ENCODE measurements at regions not wholly inside any gene's neighbourhood (a gene's known extent, or its start where the extent isn't known, plus 50 kb on each side); places are given as distances from the start of the nearest gene placed in this dataset.

DNA sequence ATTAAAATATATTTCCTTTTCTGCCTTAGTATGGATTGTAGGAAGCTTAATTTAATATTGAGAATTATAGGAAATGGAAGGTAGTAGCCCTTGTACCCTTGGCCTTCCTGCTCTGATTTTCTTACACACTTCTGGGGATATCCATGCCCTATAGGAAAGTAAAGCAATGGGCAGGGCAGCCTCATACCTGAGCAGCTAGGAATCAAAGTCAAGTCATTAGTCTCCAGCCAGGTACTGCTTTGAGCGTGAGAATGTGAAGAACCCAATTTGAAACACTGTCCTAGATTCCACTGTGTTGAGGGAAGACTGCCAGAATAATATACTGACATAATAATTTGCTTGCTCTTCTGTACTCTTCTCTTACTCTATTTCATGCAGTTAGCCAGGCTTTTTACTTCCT is 51.0 kb upstream of the L3MBTL3 start:
- TF ChIP-seq, protein P1, sequence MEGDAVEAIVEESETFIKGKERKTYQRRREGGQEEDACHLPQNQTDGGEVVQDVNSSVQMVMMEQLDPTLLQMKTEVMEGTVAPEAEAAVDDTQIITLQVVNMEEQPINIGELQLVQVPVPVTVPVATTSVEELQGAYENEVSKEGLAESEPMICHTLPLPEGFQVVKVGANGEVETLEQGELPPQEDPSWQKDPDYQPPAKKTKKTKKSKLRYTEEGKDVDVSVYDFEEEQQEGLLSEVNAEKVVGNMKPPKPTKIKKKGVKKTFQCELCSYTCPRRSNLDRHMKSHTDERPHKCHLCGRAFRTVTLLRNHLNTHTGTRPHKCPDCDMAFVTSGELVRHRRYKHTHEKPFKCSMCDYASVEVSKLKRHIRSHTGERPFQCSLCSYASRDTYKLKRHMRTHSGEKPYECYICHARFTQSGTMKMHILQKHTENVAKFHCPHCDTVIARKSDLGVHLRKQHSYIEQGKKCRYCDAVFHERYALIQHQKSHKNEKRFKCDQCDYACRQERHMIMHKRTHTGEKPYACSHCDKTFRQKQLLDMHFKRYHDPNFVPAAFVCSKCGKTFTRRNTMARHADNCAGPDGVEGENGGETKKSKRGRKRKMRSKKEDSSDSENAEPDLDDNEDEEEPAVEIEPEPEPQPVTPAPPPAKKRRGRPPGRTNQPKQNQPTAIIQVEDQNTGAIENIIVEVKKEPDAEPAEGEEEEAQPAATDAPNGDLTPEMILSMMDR (IDR thresholded peaks at IDR 0.05; ENCODE audit: insufficient read depth, low read depth, low read length) = no peak
- H3K4me3 ChIP-seq (ENCODE audit: low read depth, low read length) = no peak overlapping the region

DNA sequence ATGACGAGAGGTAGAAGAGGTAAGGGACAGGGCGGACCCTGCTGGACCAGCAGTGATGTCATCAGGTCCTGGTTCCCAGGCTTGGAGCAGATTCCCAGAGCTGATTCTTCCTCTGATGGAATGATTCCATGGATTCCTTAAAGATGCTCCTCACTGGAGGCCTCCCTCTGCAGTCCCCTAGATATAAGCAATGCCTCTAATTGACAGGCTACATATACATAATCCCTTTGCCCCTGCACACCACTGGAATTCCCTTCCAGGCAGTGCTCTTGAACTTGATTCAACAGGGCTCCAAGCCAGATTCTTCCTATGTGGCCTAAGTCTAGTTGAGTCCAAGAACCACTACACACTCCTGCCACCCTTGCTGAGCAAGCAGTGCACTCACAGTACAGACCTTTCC is 52.3 kb upstream of the L3MBTL3 start:
- no peak for DNase-seq (ENCODE audit: low read depth)
- H3K4me3 ChIP-seq (ENCODE audit: low read depth, low read length) = no peak overlapping the region
- TF ChIP-seq, protein P1 (IDR thresholded peaks at IDR 0.05; ENCODE audit: insufficient read depth, low read depth, low read length) = no peak

More for the DNA sequence above, 51.0 kb upstream of the L3MBTL3 start:
- DNase-seq (ENCODE audit: low read depth) = no peak

DNA sequence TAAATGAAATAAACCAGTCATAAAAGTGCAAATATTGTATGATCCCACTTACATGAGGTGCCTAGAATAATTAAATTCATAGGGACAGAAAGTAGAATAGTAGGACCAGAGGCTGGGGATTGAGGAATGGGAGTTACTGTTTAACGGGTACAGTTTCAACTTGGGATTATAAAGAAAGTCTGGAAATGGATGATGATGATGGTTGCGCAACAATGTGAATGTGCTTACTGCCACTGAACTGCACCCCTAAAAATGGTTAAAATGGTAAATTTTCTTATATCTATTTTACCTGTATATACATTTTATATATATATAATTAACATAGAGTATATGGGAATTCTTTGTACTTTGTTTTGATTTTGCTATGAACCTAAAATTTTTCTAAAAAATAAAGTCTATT is 53.3 kb upstream of the L3MBTL3 start:
- no peak for DNase-seq (ENCODE audit: low read depth)
- no peak overlapping the region for H3K4me3 ChIP-seq (ENCODE audit: low read depth, low read length)
- TF ChIP-seq, protein P1 (IDR thresholded peaks at IDR 0.05; ENCODE audit: insufficient read depth, low read depth, low read length) = no peak

DNA sequence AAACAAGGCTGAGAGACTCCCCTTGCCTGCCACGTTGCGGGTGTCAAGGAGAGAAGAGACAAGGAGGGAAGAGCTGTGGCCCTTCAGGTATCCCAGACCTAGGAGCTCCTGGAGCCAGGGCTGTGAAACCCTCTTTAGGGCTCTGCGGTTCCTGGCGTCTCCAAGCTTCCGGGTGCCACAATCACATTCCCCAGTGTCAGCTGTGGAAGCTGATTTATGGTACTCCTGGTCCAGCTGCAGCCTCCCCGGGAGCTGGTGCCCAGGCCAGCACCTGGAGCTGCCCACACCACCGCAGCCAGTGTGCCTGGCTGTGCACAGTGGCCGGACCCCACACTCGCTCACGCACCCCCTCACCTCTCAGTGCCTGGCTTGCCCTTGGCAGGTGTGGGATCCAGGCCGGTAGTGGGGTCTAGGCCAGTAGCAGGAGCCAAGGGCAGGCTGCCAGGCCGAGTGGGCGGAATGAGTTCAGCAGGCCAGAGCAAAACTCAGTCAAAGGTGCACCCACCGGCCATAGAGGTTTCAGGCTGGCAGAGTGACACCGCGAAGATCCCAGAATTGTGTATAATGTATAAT is 58.9 kb upstream of the L3MBTL3 start:
- TF ChIP-seq, protein P1 (IDR thresholded peaks at IDR 0.05; ENCODE audit: insufficient read depth, low read depth, low read length) = no peak
- no peak for DNase-seq (ENCODE audit: low read depth)
- H3K4me3 ChIP-seq (ENCODE audit: low read depth, low read length) = no peak overlapping the region

DNA sequence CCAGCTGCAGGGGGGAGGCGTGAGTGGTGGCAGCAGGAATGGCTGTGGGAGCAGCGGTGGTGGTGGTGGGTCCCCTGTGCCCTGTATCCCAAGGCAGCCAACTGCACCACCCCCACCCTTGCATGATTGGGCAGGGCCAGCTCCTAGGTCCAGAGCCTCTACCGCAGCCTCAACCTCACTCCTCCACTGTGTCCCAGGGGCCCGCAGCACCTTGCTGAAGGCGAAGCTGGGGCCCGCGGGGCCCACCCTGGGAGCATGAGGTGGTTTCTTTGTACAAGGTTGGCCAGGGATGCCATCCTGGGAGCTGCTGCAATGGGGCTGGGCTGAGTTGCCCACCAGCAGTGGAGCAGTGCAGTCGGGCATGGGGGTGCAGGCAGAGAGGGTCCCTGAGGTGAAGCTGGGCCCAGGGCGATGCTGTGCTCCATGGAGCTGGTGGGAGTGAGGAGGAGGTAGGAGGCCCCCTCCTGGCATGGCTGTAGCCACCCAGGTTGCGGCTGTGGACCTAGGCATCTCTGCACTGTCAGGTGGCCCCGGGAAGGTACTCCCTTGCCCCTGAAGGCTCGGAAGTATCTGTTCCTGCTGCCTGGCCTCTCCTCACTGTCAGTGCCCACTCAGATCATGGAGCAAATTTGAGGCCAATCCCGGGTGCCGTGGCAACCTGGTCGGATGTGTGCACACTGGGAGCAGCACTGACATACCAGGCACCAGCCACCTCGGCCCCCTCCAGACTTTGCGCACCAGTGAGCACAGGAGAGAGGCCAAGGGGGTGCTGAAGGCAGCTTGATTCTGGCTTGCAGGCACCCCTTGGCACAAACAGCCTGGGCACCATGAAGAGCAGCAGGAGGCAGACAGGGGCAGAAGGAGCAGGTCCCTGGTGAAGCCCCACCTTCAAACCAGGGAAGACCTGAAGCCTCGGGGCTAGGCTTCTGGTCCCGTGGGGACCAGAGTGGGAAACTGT is 60.2 kb upstream of the L3MBTL3 start:
- no peak for DNase-seq (ENCODE audit: low read depth)
- no peak overlapping the region for H3K4me3 ChIP-seq (ENCODE audit: low read depth, low read length)
- TF ChIP-seq, protein P1 (IDR thresholded peaks at IDR 0.05; ENCODE audit: insufficient read depth, low read depth, low read length) = no peak

DNA sequence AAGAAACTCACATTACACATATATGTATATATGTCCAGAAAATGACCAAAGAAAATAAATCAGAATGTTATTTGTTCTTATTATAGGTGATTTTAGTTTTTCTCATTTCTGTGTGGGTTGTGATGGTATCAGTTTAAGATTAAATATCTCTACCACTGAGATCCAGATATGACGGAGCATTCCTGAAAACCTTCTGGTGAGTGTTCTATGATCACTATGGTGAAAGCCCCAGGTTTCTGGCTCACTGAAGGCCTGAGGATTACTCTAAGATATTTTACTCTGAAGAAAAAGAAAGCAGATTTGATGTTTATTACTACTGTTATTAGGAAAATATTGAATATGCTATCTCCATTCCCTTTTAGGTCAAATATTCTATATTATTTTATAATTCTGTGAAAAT is 62.8 kb upstream of the L3MBTL3 start:
- TF ChIP-seq, protein P1 (IDR thresholded peaks at IDR 0.05; ENCODE audit: insufficient read depth, low read depth, low read length) = no peak
- no peak overlapping the region for H3K4me3 ChIP-seq (ENCODE audit: low read depth, low read length)
- DNase-seq (ENCODE audit: low read depth) = no peak
